Calu3 (cell line): ENCODE measurements at regions not wholly inside any gene's neighbourhood (a gene's known extent, or its start where the extent isn't known, plus 50 kb on each side); places are given as distances from the start of the nearest gene placed in this dataset.
"Not testable (repeated sequence)": the region's sequence is repeated elsewhere in the genome, so short reads cannot be mapped to it uniquely, and the experiment has no call there.

Experiments
- BruUV-seq: library from RNA; stranded (reverse); fragments of 400-500 nt; replicated peaks from 2 replicates; lab custom pipeline; 2021; lab: Mats Ljungman, UMichigan
- CTCF ChIA-PET: fragments of 300-600 bp; sonication (Branson Sonifier 250); formaldehyde crosslinking; loops from one replicate; lab custom pipeline; 2022; ENCODE audit warnings: antibody characterized with exemption; lab: Charles Lee
- DNase-seq: peaks from one replicate; pipeline ENCODE4 v3.0.0; 2022
- H3K27ac Mint-ChIP-seq: one replicate; pipeline ENCODE4 v1.8.0; 2022; ENCODE audit warnings: mixed read lengths; ENCODE audit not compliant: unreplicated experiment
- H3K27me3 Mint-ChIP-seq: one replicate; pipeline ENCODE4 v1.8.0; 2022; ENCODE audit warnings: mixed read lengths; ENCODE audit not compliant: unreplicated experiment
- H3K36me3 Mint-ChIP-seq: one replicate; pipeline ENCODE4 v1.8.0; 2022; ENCODE audit warnings: mild to moderate bottlenecking, moderate library complexity, mixed read lengths; ENCODE audit not compliant: insufficient read depth, unreplicated experiment
- H3K4me1 Mint-ChIP-seq: one replicate; pipeline ENCODE4 v1.8.0; 2022; ENCODE audit warnings: mild to moderate bottlenecking, low read depth, mixed read lengths; ENCODE audit not compliant: unreplicated experiment
- H3K4me3 Mint-ChIP-seq: one replicate; pipeline ENCODE4 v1.8.0; 2022; ENCODE audit warnings: mild to moderate bottlenecking, low read depth, moderate library complexity, mixed read lengths; ENCODE audit not compliant: unreplicated experiment
- H3K9me3 Mint-ChIP-seq: one replicate; pipeline ENCODE4 v1.8.0; 2022; ENCODE audit warnings: low read depth, mixed read lengths; ENCODE audit not compliant: unreplicated experiment
- CTCF ChIP-seq: fragments of 200-600 bp; IDR thresholded peaks from one replicate; pipeline ENCODE4 v1.8.0; 2022; ENCODE audit warnings: antibody characterized with exemption; ENCODE audit not compliant: unreplicated experiment
- intact Hi-C: fragments of 100-400 bp; cut with micrococcal nuclease; formaldehyde crosslinking; loops from one replicate; pipeline ENCODE4 v1.10.0; 2022; ENCODE audit not compliant: unreplicated experiment

- CTCF ChIA-PET, result no interaction called here
- intact Hi-C loops, result no loop called here
- Mint-ChIP-seq H3K9me3 (no peaks in the 10 kb centered on the region), H3K36me3 (no peaks in the 10 kb centered on the region), H3K27ac (no peak overlapping the region), H3K4me3 (no peak overlapping the region), H3K27me3 (no peaks in the 10 kb centered on the region), H3K4me1 (no peaks in the 10 kb centered on the region)
- no peak for TF ChIP-seq CTCF
- DNase-seq, result no peak
- no TSS peak for BruUV-seq
Observed at GRCh38 chr6:128712898-128713297, 170.0 kb upstream of the LAMA2 start.

DNA sequence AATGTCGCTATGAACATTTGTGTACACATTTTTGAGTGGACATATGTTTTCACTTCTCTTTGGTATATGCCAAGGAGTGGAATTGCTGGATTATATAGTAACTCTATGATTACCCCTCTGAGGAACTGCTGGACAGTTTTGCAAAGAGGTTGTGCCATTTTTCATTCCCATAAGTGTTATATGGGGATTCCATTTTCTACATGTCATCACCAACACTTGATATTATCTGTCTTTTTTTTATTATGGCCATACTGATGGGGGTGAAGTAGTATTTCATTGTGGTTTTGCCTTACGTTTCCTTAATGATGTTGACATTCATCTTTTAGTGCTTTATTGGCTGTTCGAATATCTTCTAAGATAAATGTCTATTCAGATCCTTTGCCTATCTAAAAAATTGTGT lies 171.8 kb upstream of the LAMA2 start:
- no TSS peak for BruUV-seq
- no peak for TF ChIP-seq CTCF
- H3K36me3 Mint-ChIP-seq, result no peaks in the 10 kb centered on the region
- intact Hi-C loops, result no loop called here
- H3K4me1 Mint-ChIP-seq, result no peaks in the 10 kb centered on the region
- CTCF ChIA-PET, result no interaction called here
- no peaks in the 10 kb centered on the region for H3K27me3 Mint-ChIP-seq
- DNase-seq, result no peak
- no peak overlapping the region for H3K4me3 Mint-ChIP-seq
- no peak overlapping the region for H3K27ac Mint-ChIP-seq
- H3K9me3 Mint-ChIP-seq, result no peaks in the 10 kb centered on the region

DNA sequence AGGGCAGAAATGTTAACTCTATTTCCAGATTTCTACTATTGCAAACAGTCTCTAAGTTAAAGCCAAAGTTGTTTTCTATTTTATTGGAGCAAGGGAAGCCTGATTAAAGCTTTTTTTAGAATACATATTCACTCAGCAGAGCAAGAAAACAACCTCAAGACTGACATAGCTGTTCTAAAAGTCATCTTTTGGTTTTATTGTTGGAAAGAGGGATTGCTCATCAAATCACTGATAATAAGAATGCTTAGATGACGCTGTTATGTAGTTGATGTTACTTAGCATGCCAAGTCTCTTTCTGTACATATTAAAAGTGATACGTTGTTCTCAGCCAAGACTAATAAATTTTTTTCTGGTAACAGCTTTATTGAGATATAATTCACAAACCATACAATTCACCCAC lies 172.6 kb upstream of the LAMA2 start:
- intact Hi-C loops, result no loop called here
- CTCF ChIA-PET, result no interaction called here
- Mint-ChIP-seq H3K4me1 (no peaks in the 10 kb centered on the region), H3K27ac (no peak overlapping the region), H3K4me3 (no peak overlapping the region), H3K36me3 (no peaks in the 10 kb centered on the region), H3K27me3 (no peaks in the 10 kb centered on the region), H3K9me3 (no peaks in the 10 kb centered on the region)
- no TSS peak for BruUV-seq
- DNase-seq, result no peak
- no peak for TF ChIP-seq CTCF

GRCh38 chr6:128704601-128705000 lies 178.3 kb upstream of the LAMA2 start:
- Mint-ChIP-seq H3K4me1 (no peaks in the 10 kb centered on the region), H3K4me3 (no peak overlapping the region), H3K27me3 (no peaks in the 10 kb centered on the region), H3K9me3 (peaks cover 5% of the 10 kb centered on the region), H3K27ac (no peak overlapping the region), H3K36me3 (no peaks in the 10 kb centered on the region)
- intact Hi-C loops, result no loop called here
- BruUV-seq, result no TSS peak
- CTCF ChIA-PET, result no interaction called here
- no peak for DNase-seq
- TF ChIP-seq CTCF, result no peak

DNA sequence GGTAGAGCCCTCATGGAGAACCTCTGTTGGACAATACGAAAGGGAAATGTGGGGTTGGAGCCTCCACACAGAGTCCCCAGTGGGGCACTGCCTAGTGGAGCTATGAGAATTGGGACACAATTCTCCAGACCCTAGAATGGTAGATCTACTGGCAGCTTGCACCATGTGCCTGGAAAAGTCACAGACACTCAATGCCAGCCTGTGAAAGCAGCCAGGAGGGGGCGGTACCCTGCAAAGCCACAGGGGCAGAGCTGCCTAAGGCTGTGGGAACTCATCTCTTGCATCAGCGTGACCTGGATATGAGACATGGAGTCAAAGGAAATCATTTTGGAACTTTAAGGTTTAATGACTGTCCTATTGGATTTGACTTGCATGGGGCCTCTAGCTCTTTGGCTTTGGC lies 179.1 kb upstream of the LAMA2 start:
- H3K27me3 Mint-ChIP-seq, CTCF ChIA-PET, intact Hi-C loops, H3K4me1 Mint-ChIP-seq, H3K9me3 Mint-ChIP-seq, DNase-seq, H3K27ac Mint-ChIP-seq, H3K4me3 Mint-ChIP-seq, BruUV-seq, H3K36me3 Mint-ChIP-seq: not testable (repeated sequence)
